Hindlimb muscle (tissue), 1 donor: ENCODE measurements at regions not wholly inside any gene's neighbourhood (a gene's known extent, or its start where the extent isn't known, plus 50 kb on each side); places are given as distances from the start of the nearest gene placed in this dataset.
"Not testable (repeated sequence)": the region's sequence is repeated elsewhere in the genome, so short reads cannot be mapped to it uniquely, and the experiment has no call there.

ENCODE experiments used
- DNase-seq: peaks from one replicate; pipeline ENCODE4 v3.0.0-alpha.2; 2013

DNA sequence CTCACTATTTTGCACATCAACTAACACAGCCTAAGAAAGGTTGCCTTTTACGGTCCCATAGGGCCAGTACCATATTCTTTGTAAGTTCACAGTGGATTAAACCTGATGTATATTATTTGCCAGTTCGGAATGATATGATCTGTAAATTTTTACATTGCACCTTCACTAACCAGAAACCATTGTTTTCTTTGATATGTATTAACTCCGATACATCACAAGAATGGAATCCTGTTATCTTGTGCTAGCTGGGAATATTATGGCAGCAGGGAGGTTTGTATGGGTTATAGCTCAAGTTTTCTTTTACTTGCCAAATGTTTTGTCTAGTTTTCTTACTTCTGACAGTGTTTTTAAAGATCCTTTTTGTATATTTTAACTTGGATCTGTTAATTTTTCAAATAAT, 51.4 kb upstream of the S1PR1 start:
- DNase-seq: no peak

DNA sequence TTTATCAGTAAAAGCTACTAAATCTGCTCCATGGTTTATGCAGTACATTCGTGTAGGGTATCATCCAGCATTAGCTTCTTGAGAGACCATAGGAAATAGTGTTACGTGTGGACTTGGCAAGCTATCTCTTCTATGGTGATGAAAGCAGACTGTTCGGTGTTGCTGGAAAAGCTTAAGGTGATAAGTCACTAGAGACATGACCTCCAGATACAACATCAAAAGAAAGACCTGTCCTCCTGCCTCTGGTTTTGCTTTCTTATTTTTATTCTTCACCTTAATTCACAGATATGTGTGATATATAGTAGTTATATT, 53.5 kb upstream of the S1PR1 start:
- DNase-seq: no peak

DNA sequence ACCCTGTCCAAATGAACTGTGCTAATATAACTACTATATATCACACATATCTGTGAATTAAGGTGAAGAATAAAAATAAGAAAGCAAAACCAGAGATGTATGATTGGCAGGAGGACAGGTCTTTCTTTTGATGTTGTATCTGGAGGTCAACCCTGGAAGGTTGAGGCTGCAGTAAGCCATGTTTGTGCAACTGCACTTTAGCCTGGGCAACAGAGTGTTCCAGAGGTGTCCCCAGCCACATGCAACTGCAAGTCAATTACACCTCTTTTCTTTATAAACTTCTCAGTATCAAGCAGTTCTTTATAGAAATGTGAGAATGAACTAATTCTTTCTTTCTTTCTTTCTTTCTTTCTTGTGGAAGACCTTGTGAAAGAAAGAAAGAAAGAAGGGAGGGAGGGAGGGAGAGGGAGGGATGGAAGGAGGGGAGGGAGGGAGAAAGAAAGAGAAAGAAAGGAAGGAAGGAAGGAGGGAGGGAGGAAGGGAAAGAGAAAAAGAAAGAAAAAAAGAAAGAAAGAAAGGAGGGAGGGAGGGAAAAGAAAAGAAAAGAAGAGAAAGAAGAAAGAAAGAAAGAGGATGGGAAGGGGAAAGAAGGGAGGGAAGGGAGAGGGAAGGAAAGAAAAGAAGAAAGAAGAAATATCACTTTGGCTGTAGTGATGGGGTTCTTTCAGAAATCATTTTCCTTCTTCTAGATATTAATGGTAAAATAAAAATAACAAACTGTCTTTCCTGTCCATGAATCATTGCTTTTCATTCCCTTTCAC, 54.0 kb upstream of the S1PR1 start:
- DNase-seq: no peak

DNA sequence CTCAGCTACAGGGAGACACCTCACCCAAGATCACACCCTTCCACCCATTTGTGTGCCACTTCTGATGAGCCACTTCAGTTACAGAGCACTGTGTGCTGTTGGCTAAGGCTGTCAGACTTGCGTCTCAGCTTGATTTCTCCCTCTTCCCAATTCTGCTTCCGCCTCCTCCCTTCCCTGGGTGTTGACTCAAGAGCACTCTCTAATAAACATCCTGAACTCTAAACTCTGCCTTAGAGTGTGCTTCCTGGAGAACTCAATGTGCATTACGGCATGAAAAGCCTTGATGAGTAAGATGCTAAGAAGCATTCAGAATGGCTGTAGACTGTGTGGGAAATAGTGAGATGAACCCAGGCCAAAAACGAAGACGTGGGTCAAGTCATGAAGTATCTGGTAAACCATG, 54.9 kb upstream of the S1PR1 start:
- DNase-seq: no peak

DNA sequence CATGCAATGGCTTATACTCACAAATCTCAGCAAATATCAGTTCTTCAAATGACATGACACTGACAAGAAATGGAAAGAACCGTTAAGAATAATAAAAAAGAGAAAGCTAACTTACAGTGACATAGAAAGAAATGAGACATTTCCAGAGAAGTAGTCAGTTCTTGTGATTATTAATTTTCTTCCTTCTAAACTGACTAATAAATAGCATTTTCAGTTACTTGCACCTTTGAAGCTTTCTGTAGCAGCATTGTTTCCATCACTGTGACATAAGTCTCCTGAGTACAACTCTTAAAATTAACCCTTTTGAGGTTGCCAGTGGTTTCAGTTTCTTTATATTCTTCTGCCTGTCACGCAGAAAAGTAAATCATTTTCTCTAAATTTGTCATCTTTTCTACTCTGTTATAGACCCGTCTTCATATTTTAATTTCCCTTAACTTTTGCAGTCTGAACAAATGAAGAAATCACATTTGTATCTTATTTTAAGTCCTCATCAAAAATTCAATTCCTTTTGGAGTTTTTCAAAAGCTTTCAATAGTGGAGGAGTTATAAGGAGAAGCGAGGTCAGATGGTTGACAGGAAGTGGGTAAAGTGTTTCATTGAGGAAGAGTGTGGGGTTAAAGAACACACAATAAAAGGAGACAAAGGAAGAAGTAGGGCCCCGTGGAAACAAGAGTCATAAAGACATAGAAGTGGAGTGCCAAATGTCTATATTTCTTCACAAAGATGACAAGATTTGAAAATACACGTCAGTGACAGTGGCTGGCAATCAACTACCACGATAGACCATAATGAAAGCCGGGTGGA, 57.9 kb upstream of the S1PR1 start:
- DNase-seq: no peak

DNA sequence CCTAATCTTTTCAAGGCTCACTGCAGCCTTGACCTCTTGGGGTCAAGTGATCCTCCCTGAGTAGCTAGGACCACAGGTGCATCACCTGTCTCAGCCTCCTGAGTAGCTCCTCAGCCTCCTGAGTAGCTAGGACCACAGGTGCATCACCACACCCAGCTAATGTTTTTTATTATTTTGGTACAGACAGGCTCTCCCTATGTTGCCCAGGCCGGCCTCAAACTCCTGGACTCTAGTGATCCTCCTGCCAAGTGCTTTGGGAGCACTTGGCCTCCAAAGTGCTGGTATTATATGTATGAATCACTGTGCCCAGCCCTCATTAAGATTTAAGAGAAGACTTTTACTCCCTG, 58.5 kb upstream of the S1PR1 start:
- no peak for DNase-seq

DNA sequence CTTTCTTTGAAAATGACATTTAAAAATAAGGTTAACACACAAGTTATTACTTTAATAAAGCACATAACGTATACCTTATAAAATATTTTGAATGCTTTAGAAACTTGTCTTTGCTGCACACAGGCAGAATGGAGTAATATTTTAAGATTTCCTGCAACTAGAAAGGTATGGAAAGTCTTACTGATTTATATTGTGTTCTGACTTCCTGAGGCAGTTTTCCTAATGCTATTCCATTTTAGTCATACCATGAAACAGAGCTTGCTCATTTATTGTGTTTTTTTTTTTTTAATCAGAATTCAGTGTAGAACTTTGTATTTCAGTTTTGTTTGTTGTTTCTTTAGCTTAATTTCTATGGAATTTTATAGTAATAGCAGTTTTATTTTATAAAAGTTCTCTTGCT, 60.9 kb upstream of the S1PR1 start:
- DNase-seq: no peak

DNA sequence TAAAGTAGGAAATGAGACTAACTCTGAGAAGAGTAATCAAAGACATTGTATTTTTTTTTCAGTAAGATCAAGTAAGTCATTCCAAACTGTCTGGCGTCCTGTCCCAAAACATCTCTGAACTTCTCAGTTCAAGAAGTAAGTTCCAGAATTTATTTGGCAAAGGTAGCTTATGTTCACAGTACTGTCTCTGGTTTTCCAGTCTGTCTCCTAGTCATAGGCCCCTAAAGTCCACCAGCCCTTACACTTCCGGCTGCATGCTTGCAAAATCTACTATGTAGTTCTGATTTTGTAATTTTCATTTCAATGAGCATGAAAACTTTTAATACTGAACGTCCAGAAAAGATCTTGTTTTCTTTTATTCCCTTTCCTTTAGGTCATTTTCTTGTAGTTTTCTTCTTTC, 61.4 kb upstream of the S1PR1 start:
- peak; percentile 8 for DNase-seq

DNA sequence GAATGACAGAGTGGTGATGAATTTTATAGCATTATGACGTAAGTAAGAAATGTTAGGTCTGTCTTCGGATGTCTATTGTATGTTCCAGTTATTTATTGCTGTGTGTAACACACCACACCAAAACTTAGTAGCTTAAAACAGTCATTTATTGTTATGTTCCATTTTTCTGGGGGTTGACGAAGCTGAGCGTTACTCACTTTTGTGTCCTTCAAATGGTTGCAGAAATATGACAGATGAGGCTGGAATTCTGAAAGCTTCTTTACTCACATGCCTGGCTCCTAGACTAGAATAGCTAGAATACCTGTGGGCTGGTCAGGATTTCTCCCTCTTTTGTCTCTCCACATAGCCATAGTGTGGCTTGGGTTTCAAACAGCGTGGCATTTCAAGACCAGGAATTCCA, 62.1 kb upstream of the S1PR1 start:
- DNase-seq: no peak

DNA sequence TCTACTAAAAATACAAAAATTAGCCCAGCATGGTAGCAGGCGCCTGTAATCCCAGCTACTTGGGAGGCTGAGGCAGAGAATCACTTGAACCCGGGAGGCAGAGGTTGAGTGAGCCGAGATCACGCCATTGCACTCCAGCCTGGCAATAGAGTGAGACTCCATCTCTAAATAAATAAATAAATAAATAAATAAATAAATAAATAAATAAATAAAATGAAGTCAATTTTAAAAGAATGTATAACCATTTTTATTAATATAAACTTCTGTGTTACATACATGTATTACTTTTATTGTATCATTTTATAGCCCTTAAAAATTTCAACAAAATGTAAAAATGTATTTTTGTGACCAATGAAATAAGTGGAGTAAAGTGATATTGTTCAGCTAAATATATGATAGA, 62.5 kb upstream of the S1PR1 start:
- DNase-seq: not testable (repeated sequence)

DNA sequence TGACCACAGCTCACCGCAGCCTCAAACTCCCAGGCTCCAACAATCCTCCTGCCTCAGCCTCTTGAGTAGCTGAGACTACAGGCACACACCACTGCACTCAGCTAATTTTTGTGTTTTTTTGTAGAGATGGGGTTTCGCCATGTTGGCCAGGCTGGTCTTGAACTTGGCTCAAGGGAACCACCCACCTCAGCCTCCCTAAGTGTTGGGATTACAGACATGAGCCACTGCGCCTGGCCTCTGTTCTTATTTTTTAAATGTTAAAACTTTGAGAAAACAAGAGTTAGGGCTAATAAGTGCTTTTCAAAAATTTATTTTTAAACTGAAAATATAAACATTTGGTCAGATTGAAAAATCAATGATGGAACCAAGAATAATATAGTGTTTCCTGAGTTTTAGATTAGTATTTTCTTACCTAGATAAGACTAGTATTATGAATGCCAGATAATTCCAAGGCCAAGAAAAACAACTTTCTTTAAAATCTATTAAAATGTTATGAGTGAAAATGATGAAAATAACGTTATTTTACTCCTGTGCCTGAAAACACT, 66.2 kb upstream of the S1PR1 start:
- DNase-seq: no peak

DNA sequence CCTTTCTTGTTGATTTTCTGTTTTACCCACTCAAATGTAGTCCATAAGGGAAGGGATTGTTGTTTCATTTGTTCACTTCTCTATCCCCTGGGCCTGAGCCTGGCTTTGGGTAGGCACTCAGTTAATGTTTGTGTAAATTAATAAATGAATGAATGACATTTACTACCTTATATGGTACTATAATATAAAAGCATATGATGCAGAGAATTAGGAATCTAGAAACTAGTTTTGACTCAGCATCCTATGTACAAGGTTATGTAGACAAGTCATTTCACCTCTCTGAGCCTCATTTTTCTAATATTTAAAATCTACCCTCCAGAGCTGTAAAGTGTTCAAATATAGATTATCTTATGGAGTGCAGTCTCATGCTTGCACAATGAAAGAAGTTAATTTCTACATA, 68.9 kb upstream of the S1PR1 start:
- DNase-seq: no peak

DNA sequence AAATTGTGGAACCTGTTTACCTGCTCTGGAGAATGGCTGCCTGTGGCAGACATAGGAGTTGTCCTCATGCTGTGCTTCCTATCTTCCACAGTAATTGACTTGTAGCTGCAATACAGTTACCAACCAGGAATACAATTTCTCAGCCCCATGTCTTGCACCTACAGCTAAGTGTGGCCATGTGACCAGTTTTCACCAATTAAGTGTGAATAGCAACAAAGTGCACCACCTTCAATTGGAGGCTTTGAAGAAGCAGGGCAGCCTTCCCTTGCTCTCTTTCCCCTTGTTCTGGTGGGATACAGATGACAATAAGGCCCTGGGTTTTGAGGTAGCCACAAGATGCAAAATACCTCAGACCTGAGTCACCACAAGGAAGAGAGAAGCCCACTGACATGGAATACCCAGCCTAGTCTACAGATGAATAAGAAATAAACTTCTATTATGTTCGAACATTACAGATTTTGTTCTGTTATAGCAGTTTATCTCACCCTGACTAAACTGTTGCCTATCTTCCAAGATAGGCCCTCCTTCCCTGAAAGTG, 70.2 kb upstream of the S1PR1 start:
- DNase-seq: no peak

DNA sequence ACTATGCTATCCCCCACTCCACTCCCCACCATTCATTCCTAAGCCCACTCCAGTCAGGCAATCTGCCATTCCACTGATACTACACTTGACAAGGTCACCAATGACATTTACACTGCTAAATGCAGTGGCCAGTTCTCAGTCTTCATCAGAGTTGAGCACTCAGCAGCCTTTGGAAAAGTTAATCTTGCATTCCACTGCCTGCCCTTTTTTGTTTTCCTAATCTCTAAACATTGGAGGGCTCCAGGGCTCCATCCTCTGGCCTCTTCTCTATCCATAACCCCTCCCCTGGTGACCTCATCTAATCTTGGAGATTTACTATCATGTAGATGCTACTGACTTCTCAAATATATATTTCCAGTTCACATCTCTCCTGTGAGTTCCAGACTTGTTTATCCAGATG, 70.9 kb upstream of the S1PR1 start:
- DNase-seq: no peak

DNA sequence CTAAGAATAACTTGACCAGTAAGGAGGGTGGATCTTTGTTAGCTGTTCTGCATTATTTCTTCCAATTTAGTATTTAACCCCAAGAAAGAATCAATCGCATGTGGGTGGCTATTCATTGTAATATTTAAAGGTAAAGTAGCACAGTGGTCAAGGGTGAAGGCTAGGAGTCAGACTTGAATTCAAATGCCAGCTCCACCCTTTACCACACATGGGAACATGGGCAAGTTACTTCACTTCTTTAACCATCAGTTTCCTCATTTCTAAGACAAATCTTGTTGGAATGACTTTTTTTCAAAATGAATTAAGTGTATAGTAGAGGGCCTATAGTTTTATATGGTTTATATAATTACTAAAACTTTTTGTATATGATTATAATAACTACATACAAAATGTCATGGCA, 71.3 kb upstream of the S1PR1 start:
- no peak for DNase-seq

DNA sequence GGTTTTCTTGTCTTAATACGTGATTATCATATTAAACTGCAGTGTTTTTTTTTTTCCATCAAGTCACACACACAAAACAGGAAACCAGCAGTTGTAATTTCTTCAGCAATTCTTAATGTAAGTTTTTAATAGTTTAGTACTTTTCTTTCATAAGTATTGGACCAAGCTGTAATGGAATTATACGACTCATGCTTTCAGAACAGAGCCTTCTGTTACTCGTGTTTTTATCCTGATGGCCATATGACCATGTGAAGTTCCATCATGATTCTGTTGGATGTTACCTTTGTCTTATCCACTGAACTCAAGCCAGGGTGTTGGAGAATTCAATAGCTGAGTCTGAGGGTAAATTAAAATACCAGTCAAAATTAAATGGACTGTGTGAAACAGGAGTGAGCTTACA, 72.0 kb upstream of the S1PR1 start:
- no peak for DNase-seq

DNA sequence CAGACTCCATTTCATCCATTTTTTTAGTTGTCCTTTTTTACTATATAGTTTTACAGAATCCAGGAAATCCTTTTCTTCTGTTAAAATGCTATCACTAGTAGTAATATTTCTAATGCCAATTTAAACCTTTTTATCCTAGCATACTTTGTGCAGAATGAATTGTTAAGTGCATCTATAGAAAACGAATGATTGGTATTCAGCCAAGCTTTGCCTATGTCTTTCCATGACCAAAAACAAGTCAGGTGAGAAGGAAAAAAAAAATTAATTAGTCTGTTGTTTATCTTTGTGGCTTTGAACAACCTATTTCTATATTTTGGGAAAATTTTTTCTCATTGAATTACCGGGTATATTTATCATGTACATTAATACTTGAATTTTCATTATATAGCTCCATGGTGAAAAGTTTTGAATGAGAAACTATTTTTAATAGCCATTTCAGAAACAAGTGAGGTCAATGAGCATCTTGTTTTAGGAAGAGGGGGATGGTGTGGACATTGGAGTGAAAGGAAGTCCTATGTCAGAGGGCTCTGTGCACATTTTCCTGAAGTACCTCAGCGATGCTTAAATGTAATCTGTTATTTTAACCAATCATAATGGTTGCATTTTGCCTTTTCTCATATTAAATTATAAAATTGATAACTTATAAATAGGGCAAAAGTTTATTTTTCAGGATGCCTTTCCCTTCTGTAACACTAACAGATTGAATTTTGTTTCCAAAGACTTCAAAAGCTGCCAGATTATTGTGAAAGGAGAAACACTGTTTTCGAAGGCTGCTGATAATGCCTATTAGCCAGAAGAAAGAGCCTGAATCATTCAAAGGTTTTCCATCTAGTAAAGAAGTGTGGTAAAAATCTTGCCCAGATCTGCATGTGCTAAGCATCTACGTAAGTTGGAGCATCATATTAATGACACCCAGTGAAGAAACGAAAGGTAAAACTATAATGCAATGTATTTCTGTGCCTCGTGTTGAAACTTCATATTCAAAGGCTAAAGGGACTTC, 73.8 kb upstream of the S1PR1 start:
- no peak for DNase-seq

DNA sequence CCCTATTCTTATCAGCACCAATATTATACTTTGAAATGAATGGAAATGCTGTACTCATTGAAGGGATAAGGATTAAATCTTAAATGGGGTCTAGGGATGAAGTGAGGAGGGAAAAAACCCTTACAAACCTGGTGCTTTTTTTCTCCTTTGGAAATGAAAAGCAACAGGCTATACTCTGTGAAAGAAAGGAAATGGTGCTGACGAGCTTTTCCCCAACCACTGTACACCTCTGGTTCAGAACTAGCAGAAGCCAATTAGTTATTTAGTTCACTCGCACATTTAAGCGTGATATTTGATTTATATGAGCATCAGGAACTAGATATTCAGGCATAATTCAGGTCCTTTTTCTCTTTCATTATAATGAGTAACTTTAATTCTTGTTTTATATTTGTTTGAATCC, 74.5 kb upstream of the S1PR1 start:
- DNase-seq: no peak

DNA sequence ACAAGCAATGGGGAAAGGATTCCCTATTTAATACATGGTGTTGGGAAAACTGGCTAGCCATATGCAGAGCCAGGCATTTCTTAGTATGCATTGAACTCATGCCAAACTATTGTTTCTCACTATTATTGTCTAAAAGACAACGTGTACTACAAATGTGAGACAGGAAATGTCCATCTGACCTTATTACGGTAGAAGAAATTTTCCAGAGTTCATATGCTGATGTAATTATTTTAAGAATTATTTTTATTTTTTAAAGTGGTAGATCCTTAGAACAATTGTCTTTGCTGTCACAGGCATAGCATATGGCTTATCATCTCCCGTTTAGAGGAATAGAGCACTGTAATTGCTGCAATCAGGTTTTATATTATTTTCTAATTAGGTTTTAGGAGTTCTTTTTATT, 75.2 kb upstream of the S1PR1 start:
- DNase-seq: no peak

DNA sequence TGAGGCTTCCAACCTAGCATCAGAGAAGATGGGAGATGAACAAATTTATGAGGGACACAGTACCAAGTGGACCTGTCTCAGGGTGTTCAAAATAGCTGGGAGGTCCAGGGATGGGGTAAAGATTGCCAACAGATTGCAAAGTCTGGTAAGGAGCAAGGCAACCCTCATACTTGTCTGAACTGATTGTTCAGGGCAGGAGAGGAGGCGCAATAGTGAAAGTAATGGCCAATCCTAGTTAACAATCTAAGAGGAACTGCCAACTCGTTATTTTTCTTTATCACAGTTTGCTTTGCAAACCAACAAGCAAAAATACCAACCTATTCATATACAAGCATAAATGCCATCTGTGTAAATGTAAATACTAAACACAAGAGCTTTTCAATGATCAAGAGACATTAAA, 78.4 kb upstream of the S1PR1 start:
- no peak for DNase-seq

DNA sequence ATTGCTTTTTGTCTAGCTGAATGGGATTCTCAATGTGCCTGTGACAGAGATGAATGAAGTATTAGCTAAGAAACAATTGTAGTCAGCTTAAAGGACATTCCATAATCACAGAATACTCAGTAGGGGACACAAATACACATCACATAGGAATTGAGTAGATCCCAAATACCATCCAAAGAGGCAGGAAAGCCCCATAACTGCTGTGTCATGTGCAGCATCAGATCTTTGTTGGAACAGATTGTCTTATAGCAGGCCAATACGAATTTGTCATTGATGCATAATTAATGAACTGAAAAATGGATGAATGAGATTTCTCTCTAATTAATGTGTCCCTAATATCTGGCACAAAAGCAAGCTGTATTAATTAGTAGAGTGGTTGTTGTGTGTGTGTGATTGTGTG, 82.3 kb upstream of the S1PR1 start:
- DNase-seq: no peak

DNA sequence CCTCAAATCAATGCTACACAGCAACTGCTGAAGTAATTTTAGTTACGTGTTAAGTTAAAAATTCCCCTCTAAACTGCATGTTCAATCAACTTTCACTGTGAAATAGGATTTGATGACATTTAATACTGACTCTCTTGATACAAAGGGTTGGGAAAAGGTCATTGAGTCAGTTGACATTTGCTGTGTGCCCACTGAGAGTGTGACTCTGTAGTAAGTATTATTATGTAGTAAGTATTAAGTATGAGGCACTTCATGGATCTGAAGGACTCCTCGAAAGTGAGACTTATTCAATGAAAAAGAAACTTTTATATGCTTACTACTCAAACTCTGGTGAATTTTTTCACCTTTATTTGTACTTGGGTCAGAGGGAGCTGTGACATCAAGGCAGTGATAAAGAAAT, 83.1 kb upstream of the S1PR1 start:
- no peak for DNase-seq

DNA sequence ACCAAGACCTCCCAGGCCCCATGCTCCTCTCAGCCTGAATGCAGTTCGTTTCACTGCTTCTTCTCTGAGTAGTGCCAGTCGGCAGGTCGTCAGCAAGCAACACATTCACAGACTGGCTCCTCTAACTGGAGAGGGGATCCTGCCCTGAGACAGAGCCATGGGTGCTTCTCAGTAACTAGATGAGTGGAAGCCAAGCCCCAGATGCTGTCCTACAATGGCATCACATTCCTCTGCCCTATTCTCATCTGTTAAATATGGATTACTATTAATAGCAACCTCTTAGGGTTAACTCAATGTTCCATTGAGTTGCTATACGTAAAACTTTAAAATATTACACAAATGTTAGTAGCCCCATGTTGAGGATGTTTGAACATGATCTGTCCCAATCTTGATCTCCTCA, 84.2 kb upstream of the S1PR1 start:
- no peak for DNase-seq
